Left hindlimb (tissue), 1 donor: ENCODE measurements at regions not wholly inside any gene's neighbourhood (a gene's known extent, or its start where the extent isn't known, plus 50 kb on each side); places are given as distances from the start of the nearest gene placed in this dataset.
"Not testable (repeated sequence)": the region's sequence is repeated elsewhere in the genome, so short reads cannot be mapped to it uniquely, and the experiment has no call there.

Experiments
- DNase-seq: peaks from one replicate; pipeline ENCODE4 v3.0.0-alpha.2; 2018

GRCh38 chr17:63019138-63019873 is 53.3 kb downstream of the TANC2 start:
- no peak for DNase-seq

DNA sequence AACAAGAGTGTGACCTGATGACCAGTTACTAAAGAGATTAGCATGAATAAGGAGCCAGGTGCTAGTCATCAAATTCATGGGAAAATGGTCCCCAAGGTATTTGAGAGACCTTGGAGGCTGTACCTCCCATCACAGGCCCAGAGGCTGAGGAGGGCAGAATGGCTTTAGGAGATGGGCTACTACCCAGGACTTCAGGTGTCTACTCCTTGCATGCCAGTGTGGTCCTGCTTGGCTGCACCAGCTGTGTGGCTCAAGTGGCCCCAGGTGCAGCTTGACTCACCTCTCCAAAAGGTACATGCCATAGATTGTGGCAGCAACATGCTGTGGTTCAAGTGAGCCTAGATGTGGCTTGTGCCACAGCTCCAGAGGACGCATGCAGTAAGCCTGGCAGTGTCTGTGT is 56.5 kb downstream of the TANC2 start:
- no peak for DNase-seq

DNA sequence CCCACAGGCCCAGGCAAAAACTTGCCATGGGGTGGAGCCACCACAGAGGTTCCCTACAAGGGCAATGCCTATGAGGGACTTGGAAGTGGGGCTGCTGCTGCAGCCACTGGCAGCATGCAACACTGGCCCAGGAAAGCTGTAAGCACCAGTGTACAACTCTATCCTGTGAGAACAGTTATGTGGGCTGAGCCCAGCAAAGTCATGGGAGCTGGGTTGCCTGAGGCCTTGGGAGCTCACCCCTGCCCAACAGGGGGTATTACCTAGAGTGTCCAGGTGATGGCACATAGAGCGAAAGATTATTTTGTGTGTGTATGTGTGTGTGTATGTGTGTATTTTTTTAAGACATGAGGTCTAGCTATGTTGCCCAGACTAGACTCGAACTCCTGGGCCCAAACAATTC is 57.0 kb downstream of the TANC2 start:
- no peak for DNase-seq

- DNase-seq, result no peak
Observed at GRCh38 chr17:63024201-63024600, 58.2 kb downstream of the TANC2 start.

- DNase-seq, result no peak
Observed at GRCh38 chr17:63024716-63025115, 58.7 kb downstream of the TANC2 start.

GRCh38 chr17:63025637-63026036 is 59.6 kb downstream of the TANC2 start:
- DNase-seq, result not testable (repeated sequence)

GRCh38 chr17:63029541-63029940 is 63.5 kb downstream of the TANC2 start:
- no peak for DNase-seq

- DNase-seq, result no peak
Observed at GRCh38 chr17:63032142-63032541, 66.1 kb downstream of the TANC2 start.

DNA sequence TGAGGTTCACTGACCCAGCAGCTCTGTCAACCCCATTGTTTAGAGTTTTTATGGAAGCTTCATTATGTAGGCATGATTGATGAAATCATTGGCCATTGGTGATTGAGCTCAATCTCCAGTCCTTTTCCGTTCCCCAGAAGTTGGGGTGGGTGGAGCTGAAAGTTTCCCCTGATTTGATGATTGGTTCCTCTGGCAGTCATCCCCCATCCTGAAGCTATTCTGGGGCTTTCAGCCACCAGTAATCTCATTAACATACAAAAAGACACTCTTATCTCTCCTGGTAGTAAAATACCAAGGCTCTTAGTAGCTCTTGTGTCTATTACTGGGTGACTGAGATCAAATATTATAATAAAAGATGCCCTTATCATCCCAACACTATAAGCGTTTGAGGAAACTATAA is 67.1 kb downstream of the TANC2 start:
- no peak for DNase-seq

GRCh38 chr17:63035271-63035670 is 69.2 kb downstream of the TANC2 start:
- DNase-seq, result no peak

- DNase-seq, result no peak
Observed at GRCh38 chr17:63035695-63036094, 69.7 kb downstream of the TANC2 start.

DNA sequence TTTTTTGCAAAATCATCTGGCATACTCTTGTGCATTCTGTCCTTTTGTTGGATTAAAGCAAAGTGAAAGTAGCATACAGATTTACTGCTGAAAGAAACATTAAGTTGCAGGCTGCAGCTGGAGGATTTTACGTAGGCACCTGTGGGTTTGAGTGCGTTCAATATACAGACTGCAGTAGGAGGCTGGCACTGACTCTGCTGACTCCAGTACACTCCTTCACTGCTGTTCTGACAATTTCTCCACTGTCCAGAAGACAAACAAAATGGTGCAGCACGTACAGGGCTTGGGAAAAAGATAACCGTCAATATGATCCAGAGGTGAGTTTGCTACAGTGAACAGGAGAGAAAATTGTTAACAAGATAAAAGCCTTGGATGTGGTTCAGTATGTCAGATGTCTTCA is 73.3 kb downstream of the TANC2 start:
- no peak for DNase-seq

DNA sequence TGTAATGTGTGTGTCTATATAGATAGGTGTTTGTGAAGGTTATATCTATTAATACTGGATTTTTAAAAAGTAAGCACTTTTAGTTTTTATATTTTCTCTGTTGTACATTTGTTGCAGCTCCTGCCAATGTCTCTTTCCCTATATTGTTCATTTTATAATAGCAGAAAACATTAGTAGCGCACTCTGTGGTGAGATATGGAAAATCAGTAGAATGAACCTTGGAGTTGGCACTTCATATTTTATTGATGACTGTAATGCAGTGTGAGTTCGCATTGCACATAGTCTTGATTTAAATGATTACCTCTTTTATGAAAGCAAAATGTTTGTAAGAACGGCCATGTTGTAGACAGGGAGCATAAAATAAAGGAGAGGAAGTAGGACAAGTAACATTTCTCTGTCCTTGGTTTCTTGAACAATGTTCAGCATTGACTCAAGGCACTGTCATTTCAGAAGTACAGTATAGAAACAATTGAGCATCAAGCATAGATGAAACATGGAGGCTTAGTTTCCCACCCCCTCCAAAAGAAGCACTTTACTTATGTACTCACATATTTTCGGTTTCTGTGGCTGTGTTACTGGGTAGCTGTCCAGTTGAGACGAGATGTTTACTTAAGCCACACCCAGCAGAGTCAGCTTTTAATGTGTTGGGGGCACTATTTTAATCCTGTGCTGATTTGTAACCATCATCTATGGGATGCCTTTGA is 74.0 kb downstream of the TANC2 start:
- DNase-seq, result no peak

GRCh38 chr17:63040816-63041215 is 74.8 kb downstream of the TANC2 start:
- DNase-seq, result no peak

DNA sequence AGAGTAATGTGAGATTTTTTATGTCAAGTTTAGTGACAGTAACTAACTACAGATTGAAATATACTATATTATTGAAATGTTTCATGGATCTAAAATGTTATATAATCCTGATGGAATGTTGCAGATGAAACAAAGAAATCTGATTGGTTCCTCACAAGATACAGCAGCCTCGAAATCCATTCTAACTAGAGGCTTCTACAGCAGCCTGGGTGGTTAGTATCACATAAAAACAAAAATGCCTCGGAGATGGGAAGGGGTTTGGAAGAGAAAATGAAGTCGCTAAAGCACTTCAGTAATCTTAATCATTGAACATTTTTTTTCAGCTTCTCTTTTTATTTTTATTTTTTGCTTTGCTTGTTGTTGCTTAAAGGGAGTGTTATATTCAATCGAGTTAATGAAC is 75.2 kb downstream of the TANC2 start:
- DNase-seq, result no peak

DNA sequence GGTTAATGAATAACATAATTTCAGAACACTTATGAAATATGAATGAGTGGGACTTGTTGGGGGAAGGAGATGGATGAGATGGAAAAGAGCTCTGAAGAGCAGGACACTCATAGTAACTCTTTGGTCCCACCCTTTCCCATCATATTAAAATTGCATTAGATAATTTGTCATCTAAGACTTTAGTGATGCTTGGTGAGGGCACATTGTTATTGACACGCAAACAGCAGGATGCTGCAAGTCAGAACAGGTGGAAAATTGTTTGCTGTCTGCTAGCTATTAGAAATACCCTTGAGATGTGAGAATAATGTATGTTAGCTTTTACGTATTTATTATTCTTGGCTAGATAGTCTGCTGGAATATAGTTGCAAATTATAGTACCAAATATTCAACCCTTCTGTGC is 75.7 kb downstream of the TANC2 start:
- no peak for DNase-seq

GRCh38 chr17:63042256-63042812 is 76.3 kb downstream of the TANC2 start:
- DNase-seq, result no peak

DNA sequence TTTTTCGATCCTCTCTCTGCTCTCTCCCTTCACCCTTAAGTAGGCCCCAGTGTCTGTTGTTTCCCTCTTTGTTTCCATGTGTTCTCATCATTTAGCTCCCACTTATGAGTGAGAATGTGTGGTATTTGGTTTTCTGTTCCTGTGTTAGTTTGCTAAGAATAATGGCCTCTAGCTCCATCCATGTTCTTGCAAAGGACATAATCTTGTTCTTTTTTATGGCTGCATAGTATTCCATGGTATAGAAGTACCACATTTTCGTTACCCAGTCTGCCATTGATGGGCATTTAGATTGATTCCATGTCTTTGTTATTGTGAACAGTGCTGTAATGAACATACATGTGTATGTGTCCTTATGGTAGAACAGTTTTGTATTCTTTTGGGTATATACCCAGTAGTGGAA is 91.5 kb downstream of the TANC2 start:
- DNase-seq, result not testable (repeated sequence)

DNA sequence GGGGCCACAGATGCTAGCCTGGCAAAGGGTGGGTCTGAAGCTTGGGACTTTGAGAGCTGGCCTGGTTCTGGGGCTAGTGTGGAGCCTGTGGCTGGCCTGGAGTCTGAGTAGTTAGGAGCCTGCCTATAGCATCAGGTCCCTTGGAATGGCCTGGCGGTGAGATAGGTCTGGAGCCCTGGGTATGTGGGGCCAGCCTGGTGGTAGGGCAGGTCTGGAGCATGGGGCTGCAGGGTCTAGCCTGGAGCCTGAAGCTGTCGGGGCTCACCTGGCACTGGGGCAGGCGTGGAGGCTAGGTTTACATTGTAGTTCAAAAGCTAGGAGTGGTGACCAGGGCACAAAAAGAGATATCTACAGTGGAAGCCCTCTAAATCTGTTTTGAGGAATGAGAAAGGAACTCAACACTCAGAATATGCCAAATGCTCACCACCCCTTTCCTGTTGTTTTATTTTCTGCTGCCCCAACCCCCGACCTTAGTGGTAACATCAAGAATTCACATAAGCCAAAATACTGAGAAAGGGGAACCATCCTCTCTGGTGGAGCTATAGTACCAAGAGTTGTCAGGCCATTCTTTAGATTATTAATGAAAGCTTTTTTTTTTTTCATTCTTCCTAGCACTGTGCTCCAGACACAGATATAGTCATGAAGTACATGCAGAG is 100.3 kb downstream of the TANC2 start:
- DNase-seq, result no peak

- DNase-seq, result no peak
Observed at GRCh38 chr17:63069245-63069644, 103.2 kb downstream of the TANC2 start.

- DNase-seq, result no peak
Observed at GRCh38 chr17:63070031-63070430, 104.0 kb downstream of the TANC2 start.

DNA sequence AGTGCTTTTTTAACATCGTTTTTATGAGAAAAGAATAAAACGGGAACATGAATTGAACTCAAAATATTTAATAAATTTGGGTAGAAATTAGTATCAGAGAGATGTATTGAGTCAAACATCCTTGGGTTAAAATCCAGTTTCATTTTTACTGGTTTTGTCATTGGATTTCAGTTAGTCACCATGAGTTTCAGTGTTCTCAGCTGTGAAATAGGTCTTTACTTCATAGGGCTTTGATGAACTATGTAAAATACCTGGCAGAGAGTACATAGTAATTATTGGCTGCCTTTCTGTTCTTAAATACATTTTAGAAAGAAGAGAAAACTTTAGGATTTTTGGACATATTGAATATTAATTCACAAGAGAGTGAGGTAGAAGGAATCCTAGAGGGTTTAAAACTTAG is 105.8 kb downstream of the TANC2 start:
- no peak for DNase-seq

DNA sequence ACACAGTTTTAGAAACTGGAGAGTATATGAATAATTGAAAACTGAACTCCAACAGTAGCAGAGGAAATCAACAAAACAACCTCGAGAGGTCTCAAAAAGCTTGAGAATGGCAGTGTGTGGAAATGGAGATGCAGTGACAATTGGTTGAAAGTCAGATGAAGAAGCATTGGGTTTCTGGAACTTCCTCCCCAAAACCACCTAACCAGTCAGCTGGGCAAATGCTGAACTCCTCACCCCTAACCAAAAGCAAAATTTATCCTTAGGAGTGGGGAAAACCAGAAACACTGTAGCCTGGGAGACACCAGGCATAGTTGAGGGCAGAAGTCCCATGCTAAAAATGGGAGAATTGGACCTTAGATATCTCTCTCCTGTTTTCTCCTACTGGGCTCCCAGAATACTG is 109.9 kb downstream of the TANC2 start:
- no peak for DNase-seq

GRCh38 chr17:63078707-63079106 is 112.7 kb downstream of the TANC2 start:
- no peak for DNase-seq
